Vagina (tissue), 2 donors: ENCODE measurements at regions not wholly inside any gene's neighbourhood (a gene's known extent, or its start where the extent isn't known, plus 50 kb on each side); places are given as distances from the start of the nearest gene placed in this dataset.

Source experiments
- POLR2A ChIP-seq, 2 donors: fragments of 450-650 bp; IDR thresholded peaks; one replicate each; pipeline ENCODE4 v1.6.1; 2017; ENCODE audit warnings: antibody characterized with exemption in 2 of 2, mild to moderate bottlenecking in 2 of 2, moderate library complexity in 2 of 2
- POLR2AphosphoS5 ChIP-seq, 2 donors: sonication (generic); formaldehyde crosslinking; IDR thresholded peaks; one replicate each; pipeline ENCODE4 v1.9.0; 2017; ENCODE audit warnings: antibody characterized with exemption in 2 of 2, mild to moderate bottlenecking in 2 of 2, low read depth in 1 of 2; ENCODE audit not compliant: insufficient read depth in 1 of 2
- TF ChIP-seq, protein P1 (sequence below), 3 experiments: fragments of 450-650 bp in 2 of 3; fragments of 200-600 bp in 1 of 3; sonication (generic) in 1 of 3; IDR thresholded peaks; one replicate each; pipeline ENCODE4 v1.5.1; 2017 to 2019; ENCODE audit warnings: antibody characterized with exemption in 3 of 3, mild to moderate bottlenecking in 2 of 3, moderate library complexity in 2 of 3

DNA sequence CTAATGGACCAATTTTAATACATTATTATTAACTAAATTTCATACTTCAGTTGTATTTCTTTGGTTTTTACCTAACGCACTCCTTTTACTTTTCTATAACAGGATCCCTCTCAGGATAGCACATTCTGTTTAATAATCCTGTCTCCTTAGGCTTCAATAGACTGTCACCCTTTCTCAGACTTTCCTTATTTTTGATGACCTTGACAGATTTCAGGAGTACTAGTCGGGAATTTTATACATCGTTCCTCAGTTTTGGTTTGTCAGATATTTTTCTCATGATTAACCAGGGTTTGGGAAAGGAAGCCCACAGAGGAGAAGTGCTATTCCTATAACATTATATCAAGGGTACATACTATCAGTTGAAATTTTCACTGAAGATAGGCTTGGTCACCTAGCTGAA, 768.0 kb upstream of the GJE1 start:
- no peak for TF ChIP-seq POLR2AphosphoS5 (IDR thresholded peaks at IDR 0.05; ENCODE audit: insufficient read depth in 1 of 2, low read depth in 1 of 2)
- TF ChIP-seq, protein P1, sequence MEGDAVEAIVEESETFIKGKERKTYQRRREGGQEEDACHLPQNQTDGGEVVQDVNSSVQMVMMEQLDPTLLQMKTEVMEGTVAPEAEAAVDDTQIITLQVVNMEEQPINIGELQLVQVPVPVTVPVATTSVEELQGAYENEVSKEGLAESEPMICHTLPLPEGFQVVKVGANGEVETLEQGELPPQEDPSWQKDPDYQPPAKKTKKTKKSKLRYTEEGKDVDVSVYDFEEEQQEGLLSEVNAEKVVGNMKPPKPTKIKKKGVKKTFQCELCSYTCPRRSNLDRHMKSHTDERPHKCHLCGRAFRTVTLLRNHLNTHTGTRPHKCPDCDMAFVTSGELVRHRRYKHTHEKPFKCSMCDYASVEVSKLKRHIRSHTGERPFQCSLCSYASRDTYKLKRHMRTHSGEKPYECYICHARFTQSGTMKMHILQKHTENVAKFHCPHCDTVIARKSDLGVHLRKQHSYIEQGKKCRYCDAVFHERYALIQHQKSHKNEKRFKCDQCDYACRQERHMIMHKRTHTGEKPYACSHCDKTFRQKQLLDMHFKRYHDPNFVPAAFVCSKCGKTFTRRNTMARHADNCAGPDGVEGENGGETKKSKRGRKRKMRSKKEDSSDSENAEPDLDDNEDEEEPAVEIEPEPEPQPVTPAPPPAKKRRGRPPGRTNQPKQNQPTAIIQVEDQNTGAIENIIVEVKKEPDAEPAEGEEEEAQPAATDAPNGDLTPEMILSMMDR (IDR thresholded peaks at IDR 0.05), result no peak
- no peak for TF ChIP-seq POLR2A (IDR thresholded peaks at IDR 0.05)
